GM12864 (cell line): ENCODE measurements at regions not wholly inside any gene's neighbourhood (a gene's known extent, or its start where the extent isn't known, plus 50 kb on each side); places are given as distances from the start of the nearest gene placed in this dataset.

ENCODE experiments used
- DNase-seq: peaks from one replicate; pipeline ENCODE4 v3.0.0-alpha.2; 2011; ENCODE audit warnings: low read depth
- H3K4me3 ChIP-seq: 2 replicates; pipeline ENCODE4 v1.5.1; 2011; ENCODE audit warnings: mild to moderate bottlenecking, low read depth, low read length, control low read depth
- TF ChIP-seq, protein P1 (sequence below): IDR thresholded peaks from 2 replicates; pipeline ENCODE4 v1.5.1; 2011; ENCODE audit warnings: low read depth, mild to moderate bottlenecking, moderate library complexity, low read length, control low read depth, inconsistent platforms; ENCODE audit errors: missing control alignments

DNA sequence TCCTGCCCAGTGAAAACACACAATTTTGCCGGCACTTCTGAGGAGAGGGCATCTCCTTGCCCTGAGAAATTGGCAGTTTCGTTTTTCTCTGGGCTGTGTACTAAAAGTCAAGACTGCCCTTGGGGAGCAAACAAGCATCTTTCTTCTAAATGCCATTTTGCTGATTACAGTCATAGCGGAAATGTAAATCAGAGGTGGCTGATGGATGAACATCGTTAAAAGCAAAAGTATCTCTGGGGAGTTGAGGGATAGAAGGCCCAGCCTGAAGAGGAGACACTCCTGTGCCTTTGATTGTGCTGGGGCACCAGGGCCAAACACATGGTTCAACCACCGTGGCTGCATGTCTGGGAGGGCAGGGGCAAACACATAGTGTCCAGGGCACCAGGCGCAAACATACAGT lies 49.8 kb downstream of the ABCC12 start:
- no peak overlapping the region for H3K4me3 ChIP-seq
- TF ChIP-seq, protein P1, sequence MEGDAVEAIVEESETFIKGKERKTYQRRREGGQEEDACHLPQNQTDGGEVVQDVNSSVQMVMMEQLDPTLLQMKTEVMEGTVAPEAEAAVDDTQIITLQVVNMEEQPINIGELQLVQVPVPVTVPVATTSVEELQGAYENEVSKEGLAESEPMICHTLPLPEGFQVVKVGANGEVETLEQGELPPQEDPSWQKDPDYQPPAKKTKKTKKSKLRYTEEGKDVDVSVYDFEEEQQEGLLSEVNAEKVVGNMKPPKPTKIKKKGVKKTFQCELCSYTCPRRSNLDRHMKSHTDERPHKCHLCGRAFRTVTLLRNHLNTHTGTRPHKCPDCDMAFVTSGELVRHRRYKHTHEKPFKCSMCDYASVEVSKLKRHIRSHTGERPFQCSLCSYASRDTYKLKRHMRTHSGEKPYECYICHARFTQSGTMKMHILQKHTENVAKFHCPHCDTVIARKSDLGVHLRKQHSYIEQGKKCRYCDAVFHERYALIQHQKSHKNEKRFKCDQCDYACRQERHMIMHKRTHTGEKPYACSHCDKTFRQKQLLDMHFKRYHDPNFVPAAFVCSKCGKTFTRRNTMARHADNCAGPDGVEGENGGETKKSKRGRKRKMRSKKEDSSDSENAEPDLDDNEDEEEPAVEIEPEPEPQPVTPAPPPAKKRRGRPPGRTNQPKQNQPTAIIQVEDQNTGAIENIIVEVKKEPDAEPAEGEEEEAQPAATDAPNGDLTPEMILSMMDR, result no peak
- DNase-seq, result no peak

DNA sequence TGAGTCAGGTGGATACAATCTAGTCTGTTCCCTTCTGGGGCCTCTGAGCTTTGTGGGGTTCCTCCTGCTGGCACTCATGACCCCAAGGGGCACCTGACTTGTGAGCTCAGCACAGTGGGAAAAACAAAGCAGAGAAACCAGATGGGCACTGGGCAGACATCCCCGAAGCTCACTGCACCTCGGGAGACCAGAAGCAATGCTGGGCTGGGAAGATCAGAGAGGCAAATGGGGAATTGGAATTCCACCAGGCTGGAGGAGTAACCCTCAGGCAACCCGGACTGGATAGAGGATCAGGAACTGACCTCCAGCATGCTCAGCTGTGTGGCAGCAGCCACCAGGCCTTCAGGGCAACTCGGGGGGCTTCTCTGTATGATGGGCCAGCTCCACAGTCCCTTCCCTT lies 50.3 kb downstream of the ABCC12 start:
- H3K4me3 ChIP-seq, result no peak overlapping the region
- TF ChIP-seq, protein P1, result no peak
- DNase-seq, result no peak

DNA sequence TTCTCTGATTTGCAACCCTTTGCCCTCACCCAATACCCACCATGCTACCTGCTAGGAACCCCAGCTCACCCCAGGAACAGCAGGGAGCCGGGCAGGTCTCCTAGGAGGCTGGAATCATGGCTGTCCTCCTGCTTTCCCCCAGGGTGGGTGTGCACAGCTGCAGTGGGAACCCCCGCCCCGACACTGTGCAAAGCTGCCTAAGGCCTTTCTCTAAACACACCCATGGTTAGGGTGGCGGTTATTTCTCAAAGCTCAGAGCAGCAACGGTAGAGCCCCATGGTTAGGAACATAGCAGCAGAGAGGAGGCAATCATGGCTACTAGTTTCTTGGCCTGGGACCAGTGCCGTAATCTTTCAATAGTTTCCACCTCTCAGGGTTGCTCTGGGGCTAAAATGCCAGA lies 52.2 kb downstream of the ABCC12 start:
- TF ChIP-seq, protein P1, result no peak
- no peak for DNase-seq

DNA sequence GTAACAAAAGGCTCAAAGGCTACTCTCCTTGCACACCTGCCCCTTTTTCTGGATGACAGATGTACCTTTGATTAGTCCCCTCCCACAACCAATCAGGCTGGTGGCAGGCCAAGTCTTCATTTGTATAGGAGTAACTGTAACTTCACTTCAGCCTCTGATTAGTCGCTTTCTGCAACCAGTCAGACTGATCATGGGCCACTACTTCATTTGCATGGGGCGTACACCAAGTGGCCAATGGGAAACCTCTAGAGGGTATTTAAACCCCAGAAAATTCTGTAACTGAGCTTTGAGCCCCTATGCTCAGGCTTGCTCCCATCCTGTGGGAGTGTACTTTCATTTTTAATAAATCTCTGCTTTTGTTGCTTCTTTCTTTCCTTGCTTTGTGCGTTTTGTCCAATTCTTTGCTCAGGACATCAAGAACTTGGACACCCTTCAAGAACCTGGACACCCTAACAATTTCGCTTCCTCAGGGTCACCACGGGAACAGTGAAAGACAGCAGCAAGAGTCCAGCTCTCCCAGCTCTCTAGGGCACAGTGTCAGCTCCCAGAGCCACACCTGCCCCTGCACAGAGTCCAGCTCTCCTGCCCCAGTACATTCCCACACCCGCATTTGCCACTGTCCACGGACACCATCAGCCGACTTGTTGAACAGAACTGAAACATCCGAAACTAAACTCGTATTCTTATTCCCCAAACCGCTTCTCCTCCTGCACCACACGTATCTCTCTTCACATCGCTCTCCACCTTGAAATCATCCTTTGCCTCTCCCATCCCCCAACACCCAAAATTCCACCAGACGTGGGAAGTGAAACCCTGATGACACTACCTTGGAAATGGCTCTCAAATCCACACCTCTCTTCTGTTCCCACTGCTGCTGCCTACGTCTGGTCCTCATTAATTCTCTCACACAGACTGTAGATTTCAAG lies 53.4 kb downstream of the ABCC12 start:
- no peak for DNase-seq
- H3K4me3 ChIP-seq, result no peak overlapping the region
- TF ChIP-seq, protein P1, result no peak

More for the DNA sequence above, 52.2 kb downstream of the ABCC12 start:
- H3K4me3 ChIP-seq, result no peak overlapping the region

DNA sequence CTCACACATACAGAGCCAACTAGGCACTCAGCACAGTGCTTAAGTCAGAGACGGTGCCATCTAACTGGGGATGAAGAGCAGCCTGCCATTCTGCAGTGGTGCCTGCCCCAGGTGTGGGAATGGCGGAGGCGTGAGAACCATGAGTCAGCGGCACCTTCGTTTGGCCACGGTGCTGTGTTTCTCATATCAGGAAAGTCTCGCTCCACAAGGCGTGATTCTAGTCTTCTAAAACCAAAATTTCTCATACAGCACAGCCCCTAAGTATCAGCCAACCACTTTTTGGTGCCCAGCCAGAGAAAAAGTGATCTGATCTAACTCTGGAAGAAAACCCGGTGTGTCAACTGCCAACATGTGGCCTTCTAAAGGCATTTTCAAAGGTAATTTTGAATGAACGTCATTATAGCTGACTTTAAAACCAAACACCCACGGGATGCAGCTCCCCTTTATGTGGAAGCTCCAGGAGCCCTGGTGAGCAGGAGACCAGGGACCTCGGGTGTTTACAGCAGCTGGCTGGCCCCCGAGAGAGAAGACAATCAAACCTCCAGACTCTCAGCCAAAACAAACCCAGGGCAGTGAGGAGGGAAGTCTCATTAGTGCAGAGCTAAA lies 54.6 kb downstream of the ABCC12 start:
- TF ChIP-seq, protein P1, result no peak
- peak; percentile 34 for DNase-seq
- no peak overlapping the region for H3K4me3 ChIP-seq

DNA sequence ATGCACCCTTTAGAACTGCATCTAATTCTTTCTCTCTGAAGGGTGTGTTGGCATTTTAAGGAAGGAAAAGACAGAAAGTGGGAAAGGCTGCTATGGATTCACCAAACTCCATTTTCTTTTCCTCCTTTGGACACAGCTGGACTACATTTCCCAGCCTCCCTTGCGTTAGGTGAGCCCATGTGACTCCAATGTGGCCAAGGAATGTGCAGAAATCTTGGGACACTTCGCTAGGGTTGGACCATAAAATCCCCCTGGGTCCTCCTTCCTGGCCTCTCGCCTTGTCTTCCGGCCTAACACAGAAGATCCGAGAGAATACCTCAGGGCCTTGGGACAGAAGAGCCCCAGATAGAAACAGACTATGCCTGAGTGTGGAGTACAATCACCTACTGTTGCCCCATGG lies 56.3 kb downstream of the ABCC12 start:
- no peak overlapping the region for H3K4me3 ChIP-seq
- TF ChIP-seq, protein P1, result no peak
- DNase-seq, result no peak
